Glutamatergic neuron (in vitro differentiated cells): ENCODE measurements at regions not wholly inside any gene's neighbourhood (a gene's known extent, or its start where the extent isn't known, plus 50 kb on each side); places are given as distances from the start of the nearest gene placed in this dataset.

Experiments
- DNase-seq: peaks from one replicate; pipeline ENCODE4 v3.0.0; 2022
- H3K27ac Mint-ChIP-seq: one replicate; pipeline ENCODE4 v1.8.0; 2020; ENCODE audit warnings: mild to moderate bottlenecking, mixed read lengths, inconsistent platforms; ENCODE audit not compliant: unreplicated experiment
- H3K27me3 Mint-ChIP-seq: one replicate; pipeline ENCODE4 v1.8.0; 2020; ENCODE audit warnings: mild to moderate bottlenecking, moderate library complexity, mixed read lengths, inconsistent platforms; ENCODE audit not compliant: unreplicated experiment
- H3K36me3 Mint-ChIP-seq: one replicate; pipeline ENCODE4 v1.8.0; 2020; ENCODE audit warnings: mild to moderate bottlenecking, mixed read lengths, inconsistent platforms; ENCODE audit not compliant: unreplicated experiment
- H3K4me1 Mint-ChIP-seq: one replicate; pipeline ENCODE4 v1.8.0; 2020; ENCODE audit warnings: mild to moderate bottlenecking, low read depth, mixed read lengths, inconsistent platforms; ENCODE audit not compliant: unreplicated experiment
- H3K4me3 Mint-ChIP-seq: one replicate; pipeline ENCODE4 v1.8.0; 2020; ENCODE audit warnings: mild to moderate bottlenecking, mixed read lengths, inconsistent platforms; ENCODE audit not compliant: unreplicated experiment
- H3K9me3 Mint-ChIP-seq: one replicate; pipeline ENCODE4 v1.8.0; 2020; ENCODE audit warnings: mild to moderate bottlenecking, moderate library complexity, mixed read lengths, inconsistent platforms; ENCODE audit not compliant: unreplicated experiment
- TF ChIP-seq, protein P1 (sequence below): fragments of 200-600 bp; sonication (generic); IDR thresholded peaks from one replicate; pipeline ENCODE4 v1.5.0; 2021; ENCODE audit not compliant: partially characterized antibody, unreplicated experiment

DNA sequence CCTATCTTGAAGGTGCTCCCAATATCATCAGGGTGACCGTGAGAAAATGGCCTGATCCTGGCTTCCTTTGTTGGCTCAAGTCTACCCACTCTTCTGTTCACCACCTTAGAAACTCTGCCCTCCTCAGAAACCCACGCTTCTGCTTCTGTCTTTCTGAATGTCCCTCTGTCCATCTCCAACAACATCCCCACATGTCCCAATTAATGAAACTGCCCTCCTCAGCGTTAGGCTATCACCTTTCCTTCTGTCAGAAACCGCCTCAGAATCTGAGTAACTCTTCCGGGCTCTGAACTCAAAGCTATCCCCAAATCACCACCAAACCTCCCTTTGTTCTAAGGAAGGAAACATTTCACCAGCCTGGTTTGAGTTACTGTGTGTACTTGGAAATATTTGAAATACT lies 315.8 kb upstream of the ZNF32 start:
- H3K4me3 Mint-ChIP-seq, result no peak overlapping the region
- H3K27me3 Mint-ChIP-seq, result peaks cover 7% of the 10 kb centered on the region
- no peak overlapping the region for H3K27ac Mint-ChIP-seq
- H3K4me1 Mint-ChIP-seq, result no peaks in the 10 kb centered on the region
- TF ChIP-seq, protein P1, sequence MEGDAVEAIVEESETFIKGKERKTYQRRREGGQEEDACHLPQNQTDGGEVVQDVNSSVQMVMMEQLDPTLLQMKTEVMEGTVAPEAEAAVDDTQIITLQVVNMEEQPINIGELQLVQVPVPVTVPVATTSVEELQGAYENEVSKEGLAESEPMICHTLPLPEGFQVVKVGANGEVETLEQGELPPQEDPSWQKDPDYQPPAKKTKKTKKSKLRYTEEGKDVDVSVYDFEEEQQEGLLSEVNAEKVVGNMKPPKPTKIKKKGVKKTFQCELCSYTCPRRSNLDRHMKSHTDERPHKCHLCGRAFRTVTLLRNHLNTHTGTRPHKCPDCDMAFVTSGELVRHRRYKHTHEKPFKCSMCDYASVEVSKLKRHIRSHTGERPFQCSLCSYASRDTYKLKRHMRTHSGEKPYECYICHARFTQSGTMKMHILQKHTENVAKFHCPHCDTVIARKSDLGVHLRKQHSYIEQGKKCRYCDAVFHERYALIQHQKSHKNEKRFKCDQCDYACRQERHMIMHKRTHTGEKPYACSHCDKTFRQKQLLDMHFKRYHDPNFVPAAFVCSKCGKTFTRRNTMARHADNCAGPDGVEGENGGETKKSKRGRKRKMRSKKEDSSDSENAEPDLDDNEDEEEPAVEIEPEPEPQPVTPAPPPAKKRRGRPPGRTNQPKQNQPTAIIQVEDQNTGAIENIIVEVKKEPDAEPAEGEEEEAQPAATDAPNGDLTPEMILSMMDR, result no peak
- H3K9me3 Mint-ChIP-seq, result no peaks in the 10 kb centered on the region
- no peak for DNase-seq
- no peaks in the 10 kb centered on the region for H3K36me3 Mint-ChIP-seq

- DNase-seq, result no peak
- no peaks in the 10 kb centered on the region for H3K9me3 Mint-ChIP-seq
- peaks cover 4% of the 10 kb centered on the region for H3K27me3 Mint-ChIP-seq
- H3K4me1 Mint-ChIP-seq, result no peaks in the 10 kb centered on the region
- peaks cover 2% of the 10 kb centered on the region for H3K36me3 Mint-ChIP-seq
- TF ChIP-seq, protein P1, result no peak
- no peak overlapping the region for H3K27ac Mint-ChIP-seq
- H3K4me3 Mint-ChIP-seq, result no peak overlapping the region
Measured at GRCh38 chr10:43963793-43964425, 315.2 kb upstream of the ZNF32 start.

- no peak for DNase-seq
- Mint-ChIP-seq H3K27ac (no peak overlapping the region), H3K4me1 (no peaks in the 10 kb centered on the region), H3K4me3 (no peak overlapping the region), H3K27me3 (peaks cover 4% of the 10 kb centered on the region), H3K9me3 (peaks cover 3% of the 10 kb centered on the region), H3K36me3 (peaks cover 4% of the 10 kb centered on the region)
- TF ChIP-seq, protein P1, result no peak
Measured at GRCh38 chr10:43963379-43963778, 314.7 kb upstream of the ZNF32 start.

DNA sequence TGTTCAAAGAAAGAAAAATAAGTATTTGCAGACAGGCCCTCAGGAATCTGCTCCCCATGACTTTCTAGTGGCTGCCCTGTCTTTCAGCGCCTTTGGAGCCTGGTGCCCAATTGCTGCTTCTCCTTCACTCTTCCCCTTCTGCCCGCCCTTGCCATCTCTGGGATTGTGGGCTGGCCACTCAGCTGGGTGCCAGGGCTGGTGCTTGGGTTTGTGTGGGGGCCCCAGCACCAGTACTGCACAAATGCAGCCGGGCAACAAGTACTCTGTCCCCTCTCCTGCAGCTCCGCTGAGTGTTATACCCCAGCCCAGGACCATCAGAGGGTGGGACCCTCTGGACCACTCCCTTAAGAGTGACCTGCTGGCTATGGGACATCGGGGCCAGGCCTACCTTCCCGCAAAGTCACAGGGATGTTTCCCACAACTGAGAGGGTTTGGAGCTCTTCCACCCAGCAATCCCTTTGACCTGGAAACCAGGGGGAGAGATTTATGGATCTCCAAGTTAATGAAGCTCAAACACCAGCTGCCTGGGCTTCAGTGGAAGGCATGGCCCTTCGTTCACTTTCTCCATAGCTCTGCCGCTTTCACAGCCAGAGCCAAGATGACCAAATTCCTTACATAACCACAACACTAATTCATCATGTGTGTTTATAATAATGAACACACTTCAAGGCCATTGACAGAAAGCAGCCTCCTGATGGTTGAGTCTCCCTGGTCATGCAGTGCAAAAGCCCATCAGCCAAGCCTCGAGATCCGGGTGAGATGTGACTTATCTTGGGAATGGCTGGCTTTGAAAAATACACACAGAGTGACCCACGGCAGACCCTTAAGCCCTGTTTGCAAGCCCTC lies 313.9 kb upstream of the ZNF32 start:
- Mint-ChIP-seq H3K9me3 (peaks cover 3% of the 10 kb centered on the region), H3K27me3 (peaks cover 6% of the 10 kb centered on the region), H3K27ac (no peak overlapping the region), H3K4me3 (no peak overlapping the region), H3K36me3 (peaks cover 4% of the 10 kb centered on the region), H3K4me1 (no peaks in the 10 kb centered on the region)
- DNase-seq, result no peak
- TF ChIP-seq, protein P1, result no peak
